ENCODE measurements at regions not wholly inside any gene's neighbourhood (a gene's known extent, or its start where the extent isn't known, plus 50 kb on each side); places are given as distances from the start of the nearest gene placed in this dataset.
"Not testable (repeated sequence)": the region's sequence is repeated elsewhere in the genome, so short reads cannot be mapped to it uniquely, and the experiment has no call there.

DNA sequence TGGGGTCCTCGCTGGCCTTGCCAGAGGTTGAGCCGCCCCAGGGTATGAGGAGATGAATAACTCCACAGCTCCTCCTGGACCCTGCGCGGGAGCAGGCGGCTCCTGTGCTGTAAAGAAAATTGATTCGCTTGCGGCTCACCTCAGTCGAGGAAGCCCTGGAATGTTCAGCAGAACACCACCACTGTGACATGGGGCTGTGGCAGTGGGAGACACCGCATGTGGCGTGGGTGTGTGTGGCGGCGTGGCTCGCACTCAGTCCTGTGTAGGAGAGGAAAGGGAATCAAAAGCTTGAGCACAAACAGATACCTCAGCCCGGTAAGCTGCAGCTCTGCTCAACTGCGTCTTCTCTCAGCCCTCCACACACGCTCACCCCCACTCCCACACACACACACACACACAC lies 295.9 kb upstream of the ADGRL2 start:
- TF ChIP-seq, protein P1, sequence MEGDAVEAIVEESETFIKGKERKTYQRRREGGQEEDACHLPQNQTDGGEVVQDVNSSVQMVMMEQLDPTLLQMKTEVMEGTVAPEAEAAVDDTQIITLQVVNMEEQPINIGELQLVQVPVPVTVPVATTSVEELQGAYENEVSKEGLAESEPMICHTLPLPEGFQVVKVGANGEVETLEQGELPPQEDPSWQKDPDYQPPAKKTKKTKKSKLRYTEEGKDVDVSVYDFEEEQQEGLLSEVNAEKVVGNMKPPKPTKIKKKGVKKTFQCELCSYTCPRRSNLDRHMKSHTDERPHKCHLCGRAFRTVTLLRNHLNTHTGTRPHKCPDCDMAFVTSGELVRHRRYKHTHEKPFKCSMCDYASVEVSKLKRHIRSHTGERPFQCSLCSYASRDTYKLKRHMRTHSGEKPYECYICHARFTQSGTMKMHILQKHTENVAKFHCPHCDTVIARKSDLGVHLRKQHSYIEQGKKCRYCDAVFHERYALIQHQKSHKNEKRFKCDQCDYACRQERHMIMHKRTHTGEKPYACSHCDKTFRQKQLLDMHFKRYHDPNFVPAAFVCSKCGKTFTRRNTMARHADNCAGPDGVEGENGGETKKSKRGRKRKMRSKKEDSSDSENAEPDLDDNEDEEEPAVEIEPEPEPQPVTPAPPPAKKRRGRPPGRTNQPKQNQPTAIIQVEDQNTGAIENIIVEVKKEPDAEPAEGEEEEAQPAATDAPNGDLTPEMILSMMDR (IDR thresholded peaks at IDR 0.05) = not testable (repeated sequence)
- not testable (repeated sequence) for TF ChIP-seq POLR2A (IDR thresholded peaks at IDR 0.05)

Data from adrenal gland (tissue), 5 donors.